DND-41 (cell line): ENCODE measurements at regions not wholly inside any gene's neighbourhood (a gene's known extent, or its start where the extent isn't known, plus 50 kb on each side); places are given as distances from the start of the nearest gene placed in this dataset.

Source experiments
- ATAC-seq: fragments of 200-7000 bp; cut with Tn5 transposase; 3 replicates; pipeline ENCODE4 v1.9.1; 2021; ENCODE audit warnings: low read depth; ENCODE audit not compliant: insufficient read depth
- DNase-seq: peaks from one replicate; pipeline ENCODE4 v3.0.0-alpha.2; 2020
- H2AFZ ChIP-seq: 2 replicates; pipeline ENCODE4 v1.6.0; 2012; ENCODE audit warnings: low read depth, low read length
- H3K27ac ChIP-seq: 2 replicates; pipeline ENCODE4 v1.5.1; 2012; ENCODE audit warnings: low read length, inconsistent platforms
- H3K27me3 ChIP-seq: fragments of 200-600 bp; sonication (generic); 2 replicates; pipeline ENCODE4 v1.6.0; 2012; ENCODE audit warnings: low read length, mild to moderate bottlenecking, inconsistent platforms; ENCODE audit not compliant: insufficient read depth, poor library complexity
- H3K36me3 ChIP-seq: 2 replicates; pipeline ENCODE4 v1.5.1; 2012; ENCODE audit warnings: low read length, inconsistent platforms; ENCODE audit not compliant: insufficient read depth
- H3K4me1 ChIP-seq: 2 replicates; pipeline ENCODE4 v1.5.1; 2012; ENCODE audit warnings: mild to moderate bottlenecking, low read length; ENCODE audit not compliant: insufficient read depth
- H3K4me2 ChIP-seq: 2 replicates; pipeline ENCODE4 v1.6.0; 2012; ENCODE audit warnings: mild to moderate bottlenecking, moderate library complexity, low read length, inconsistent platforms; ENCODE audit not compliant: insufficient read depth
- H3K4me3 ChIP-seq, 2 experiments: fragments of 200-600 bp in 1 of 2; shearing (Covaris generic) in 1 of 2; 2 replicates each; pipeline ENCODE4 v1.5.1; 2012 to 2016; ENCODE audit warnings: inconsistent platforms in 2 of 2, low read length in 2 of 2, mild to moderate bottlenecking in 2 of 2, low read depth in 1 of 2, moderate library complexity in 1 of 2
- H3K79me2 ChIP-seq: 2 replicates; pipeline ENCODE4 v1.6.0; 2012; ENCODE audit warnings: low read length, inconsistent platforms; ENCODE audit not compliant: insufficient read depth
- H3K9ac ChIP-seq: 2 replicates; pipeline ENCODE4 v1.6.0; 2012; ENCODE audit warnings: low read depth, mild to moderate bottlenecking, inconsistent platforms, low read length, moderate library complexity
- H3K9me3 ChIP-seq: 2 replicates; pipeline ENCODE4 v1.5.1; 2012; ENCODE audit warnings: low read length, moderate library complexity, mild to moderate bottlenecking, inconsistent platforms; ENCODE audit not compliant: insufficient read depth, severe bottlenecking
- H4K20me1 ChIP-seq: 2 replicates; pipeline ENCODE4 v1.6.0; 2012; ENCODE audit warnings: low read length; ENCODE audit not compliant: insufficient read depth
- CTCF ChIP-seq: IDR thresholded peaks from 2 replicates; pipeline ENCODE4 v1.5.1; 2012; ENCODE audit warnings: borderline replicate concordance, low read length, moderate library complexity, mild to moderate bottlenecking; ENCODE audit not compliant: poor library complexity, severe bottlenecking; ENCODE audit errors: extremely low read depth
- EZH2 ChIP-seq: IDR thresholded peaks from 3 replicates; pipeline ENCODE4 v1.6.1; 2012; ENCODE audit warnings: borderline replicate concordance, low read depth, mild to moderate bottlenecking, moderate library complexity, low read length, inconsistent platforms; ENCODE audit not compliant: severe bottlenecking

- no peak overlapping the region for H3K4me3 ChIP-seq
- DNase-seq: no peak
- H2AFZ ChIP-seq: peak overlapping the region; percentile 38; the same call in 1 of the 2 replicates
- no peaks in the 10 kb centered on the region for H3K9me3 ChIP-seq
- H3K4me1 ChIP-seq: no peaks in the 10 kb centered on the region
- no peak overlapping the region for H3K27ac ChIP-seq
- no peaks in the 10 kb centered on the region for H3K36me3 ChIP-seq
- no peaks in the 10 kb centered on the region for H4K20me1 ChIP-seq
- no peaks in the 10 kb centered on the region for H3K79me2 ChIP-seq
- no peak for TF ChIP-seq EZH2
- no peak for TF ChIP-seq CTCF
- no peak for ATAC-seq
- no peak overlapping the region for H3K9ac ChIP-seq
- H3K27me3 ChIP-seq: peaks cover 3% of the 10 kb centered on the region
- no peak overlapping the region for H3K4me2 ChIP-seq
These were observed 156.5 kb upstream of the RMST start for GRCh38 chr12:97306147-97306546.

- H2AFZ ChIP-seq: no peak overlapping the region
- no peaks in the 10 kb centered on the region for H3K9me3 ChIP-seq
- no peaks in the 10 kb centered on the region for H3K27me3 ChIP-seq
- no peak overlapping the region for H3K4me3 ChIP-seq
- H3K4me2 ChIP-seq: no peak overlapping the region
- no peak overlapping the region for H3K27ac ChIP-seq
- TF ChIP-seq EZH2 (no peak), CTCF (peak; percentile 80)
- no peaks in the 10 kb centered on the region for H3K4me1 ChIP-seq
- H4K20me1 ChIP-seq: no peaks in the 10 kb centered on the region
- no peaks in the 10 kb centered on the region for H3K36me3 ChIP-seq
- H3K79me2 ChIP-seq: no peaks in the 10 kb centered on the region
- no peak for DNase-seq
- H3K9ac ChIP-seq: no peak overlapping the region
- no peak for ATAC-seq
These were observed 153.9 kb upstream of the RMST start for GRCh38 chr12:97308576-97309198.

DNA sequence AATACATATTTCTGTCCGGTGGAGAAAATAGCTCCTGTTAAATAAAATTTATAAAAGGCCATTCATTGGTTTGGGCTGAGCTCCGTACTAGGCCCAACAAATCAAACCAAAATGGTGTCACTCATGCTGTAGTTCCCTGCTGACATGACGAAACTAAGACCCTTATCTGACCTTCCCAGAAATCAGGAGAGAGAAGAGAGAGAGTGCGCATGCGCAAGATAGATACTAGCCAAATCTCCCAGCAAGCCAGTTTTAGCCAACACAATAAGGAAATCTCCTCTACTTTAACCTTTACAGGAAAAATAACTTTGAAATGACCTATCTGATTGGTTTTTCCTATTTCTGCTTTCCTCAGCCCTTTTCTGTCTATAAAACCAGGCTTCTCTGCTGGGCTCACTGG lies 152.7 kb upstream of the RMST start:
- H3K27ac ChIP-seq: no peak overlapping the region

More for the DNA sequence above, 152.7 kb upstream of the RMST start:
- no peak overlapping the region for H2AFZ ChIP-seq
- H3K9ac ChIP-seq: no peak overlapping the region
- no peaks in the 10 kb centered on the region for H3K9me3 ChIP-seq
- no peaks in the 10 kb centered on the region for H4K20me1 ChIP-seq
- H3K4me1 ChIP-seq: no peaks in the 10 kb centered on the region
- no peaks in the 10 kb centered on the region for H3K36me3 ChIP-seq
- H3K27me3 ChIP-seq: no peaks in the 10 kb centered on the region
- no peak for DNase-seq
- TF ChIP-seq CTCF (no peak), EZH2 (no peak)
- no peak overlapping the region for H3K4me3 ChIP-seq
- no peaks in the 10 kb centered on the region for H3K79me2 ChIP-seq
- no peak overlapping the region for H3K4me2 ChIP-seq
- no peak for ATAC-seq
